BE2C (cell line): ENCODE measurements at regions not wholly inside any gene's neighbourhood (a gene's known extent, or its start where the extent isn't known, plus 50 kb on each side); places are given as distances from the start of the nearest gene placed in this dataset.

Experiments
- DNase-seq: peaks from one replicate; pipeline ENCODE4 v3.0.0-alpha.2; 2020
- H3K27me3 ChIP-seq: fragments of 250-450 bp; sonication (Bioruptor Pico); 2 replicates; pipeline ENCODE4 v1.5.1; 2020; ENCODE audit warnings: mild to moderate bottlenecking
- H3K36me3 ChIP-seq: fragments of 250-450 bp; sonication (Bioruptor Pico); 2 replicates; pipeline ENCODE4 v1.5.1; 2020; ENCODE audit warnings: mild to moderate bottlenecking
- H3K4me1 ChIP-seq: fragments of 250-450 bp; sonication (Bioruptor Pico); 2 replicates; pipeline ENCODE4 v1.5.1; 2020
- H3K4me3 ChIP-seq: 2 replicates; pipeline ENCODE4 v1.5.1; 2011; ENCODE audit warnings: low read depth, low read length
- H3K9me3 ChIP-seq: fragments of 250-450 bp; sonication (Bioruptor Pico); 2 replicates; pipeline ENCODE4 v1.5.1; 2020
- TF ChIP-seq, protein P1 (sequence below): IDR thresholded peaks from 2 replicates; pipeline ENCODE4 v1.5.1; 2012; ENCODE audit warnings: mild to moderate bottlenecking, low read depth, low read length

DNA sequence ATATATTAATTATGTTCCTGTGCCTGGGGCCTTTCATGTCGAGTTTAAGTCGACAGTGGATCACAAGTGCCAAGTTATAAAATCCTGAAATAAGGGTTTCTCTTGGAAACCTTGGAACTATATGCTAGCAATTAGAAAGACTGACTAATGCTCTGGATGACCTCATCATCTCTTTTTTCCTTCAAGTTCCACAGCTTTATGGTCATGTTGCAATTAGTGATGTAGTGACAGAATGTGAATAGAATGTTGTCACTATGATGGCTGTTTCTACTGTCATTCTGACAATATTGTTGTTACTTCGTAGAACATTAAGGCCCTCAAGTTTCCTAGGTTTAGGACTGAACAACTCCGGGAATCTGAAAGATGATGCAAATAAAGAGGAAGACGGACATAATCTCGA, 368.0 kb upstream of the SEMA6A start:
- Histone ChIP-seq H3K4me3 (no peak overlapping the region), H3K4me1 (no peaks in the 10 kb centered on the region; the same call in 1 of the 2 replicates), H3K36me3 (no peaks in the 10 kb centered on the region), H3K9me3 (no peaks in the 10 kb centered on the region; the same call in 1 of the 2 replicates), H3K27me3 (no peaks in the 10 kb centered on the region)
- no peak for DNase-seq
- TF ChIP-seq, protein P1, sequence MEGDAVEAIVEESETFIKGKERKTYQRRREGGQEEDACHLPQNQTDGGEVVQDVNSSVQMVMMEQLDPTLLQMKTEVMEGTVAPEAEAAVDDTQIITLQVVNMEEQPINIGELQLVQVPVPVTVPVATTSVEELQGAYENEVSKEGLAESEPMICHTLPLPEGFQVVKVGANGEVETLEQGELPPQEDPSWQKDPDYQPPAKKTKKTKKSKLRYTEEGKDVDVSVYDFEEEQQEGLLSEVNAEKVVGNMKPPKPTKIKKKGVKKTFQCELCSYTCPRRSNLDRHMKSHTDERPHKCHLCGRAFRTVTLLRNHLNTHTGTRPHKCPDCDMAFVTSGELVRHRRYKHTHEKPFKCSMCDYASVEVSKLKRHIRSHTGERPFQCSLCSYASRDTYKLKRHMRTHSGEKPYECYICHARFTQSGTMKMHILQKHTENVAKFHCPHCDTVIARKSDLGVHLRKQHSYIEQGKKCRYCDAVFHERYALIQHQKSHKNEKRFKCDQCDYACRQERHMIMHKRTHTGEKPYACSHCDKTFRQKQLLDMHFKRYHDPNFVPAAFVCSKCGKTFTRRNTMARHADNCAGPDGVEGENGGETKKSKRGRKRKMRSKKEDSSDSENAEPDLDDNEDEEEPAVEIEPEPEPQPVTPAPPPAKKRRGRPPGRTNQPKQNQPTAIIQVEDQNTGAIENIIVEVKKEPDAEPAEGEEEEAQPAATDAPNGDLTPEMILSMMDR, result no peak

DNA sequence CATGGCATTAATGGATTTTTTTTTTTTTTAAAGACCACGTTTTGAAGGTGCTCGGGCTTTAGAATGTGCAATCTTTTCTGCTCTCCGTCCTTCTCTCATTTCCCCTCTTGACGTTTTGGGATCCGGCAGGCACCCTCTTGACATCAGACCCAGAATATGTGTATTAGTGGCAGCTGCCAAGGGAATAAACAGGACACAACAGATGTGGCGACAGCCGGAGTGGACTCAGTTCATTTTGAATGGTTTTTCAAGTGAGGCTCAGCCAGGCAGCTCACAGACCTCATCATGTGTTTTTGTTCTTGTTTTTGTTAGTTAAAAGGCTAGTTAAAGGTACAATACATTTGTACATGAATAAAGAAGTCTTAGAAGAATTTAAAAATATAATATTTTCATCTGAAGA, 365.0 kb upstream of the SEMA6A start:
- DNase-seq, result no peak
- H3K4me3 ChIP-seq, result no peak overlapping the region

DNA sequence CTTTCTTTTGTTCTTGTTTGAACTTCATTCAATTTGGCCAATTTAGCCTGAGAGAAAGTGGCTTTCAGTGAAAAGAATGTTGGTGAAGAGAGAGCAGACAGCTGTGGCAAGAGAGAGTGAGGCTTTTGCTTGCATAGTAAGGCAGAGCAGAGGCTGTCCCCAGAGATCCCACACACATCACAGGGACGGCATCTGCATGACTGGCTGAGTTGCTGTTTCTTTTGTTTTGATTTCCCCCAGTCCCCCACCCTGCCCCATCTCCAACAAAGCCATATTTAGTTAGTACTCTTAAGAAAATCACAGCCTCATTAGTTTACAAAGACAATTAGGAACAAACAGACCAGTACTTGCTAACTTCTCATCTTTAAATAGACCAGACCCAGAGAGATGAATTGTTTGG, 363.9 kb upstream of the SEMA6A start:
- H3K9me3 ChIP-seq, result no peaks in the 10 kb centered on the region
- TF ChIP-seq, protein P1, result no peak
- peak; percentile 36 for DNase-seq
- no peaks in the 10 kb centered on the region for H3K36me3 ChIP-seq
- no peaks in the 10 kb centered on the region for H3K27me3 ChIP-seq
- no peaks in the 10 kb centered on the region for H3K4me1 ChIP-seq
- H3K4me3 ChIP-seq, result no peak overlapping the region

More for the DNA sequence above, 365.0 kb upstream of the SEMA6A start:
- Histone ChIP-seq H3K4me1 (no peaks in the 10 kb centered on the region; the same call in 1 of the 2 replicates), H3K27me3 (no peaks in the 10 kb centered on the region), H3K9me3 (no peaks in the 10 kb centered on the region), H3K36me3 (no peaks in the 10 kb centered on the region)
- TF ChIP-seq, protein P1, result no peak

DNA sequence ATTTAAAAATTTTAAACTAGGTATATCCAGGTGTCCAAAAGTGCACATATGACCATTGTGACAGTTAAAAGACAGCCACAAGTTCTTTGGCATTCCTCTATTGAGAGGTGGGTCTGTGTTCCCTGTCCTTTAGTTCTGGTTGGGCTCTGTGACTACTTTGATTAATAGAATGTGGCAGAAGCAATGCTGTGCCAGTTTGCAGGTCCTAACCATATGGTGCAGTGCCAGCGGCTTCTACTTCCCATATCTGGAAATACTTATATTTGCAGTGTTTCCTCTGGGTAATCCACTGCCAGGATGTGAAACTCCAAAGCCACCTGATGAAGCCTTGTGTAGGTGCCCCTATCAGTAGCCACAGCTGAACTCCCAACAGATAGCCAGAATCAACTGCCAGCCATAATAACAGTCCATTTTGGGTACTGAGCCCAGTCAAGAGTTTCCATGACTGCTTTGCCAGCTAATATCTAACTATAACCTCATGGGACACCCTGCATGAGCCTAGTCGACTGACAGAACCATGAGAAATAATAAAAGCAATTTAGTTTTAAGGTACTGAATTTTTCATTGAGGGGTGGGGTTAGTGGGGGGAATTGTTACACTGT, 361.0 kb upstream of the SEMA6A start:
- H3K27me3 ChIP-seq, result no peaks in the 10 kb centered on the region
- DNase-seq, result no peak
- H3K9me3 ChIP-seq, result no peaks in the 10 kb centered on the region
- TF ChIP-seq, protein P1, result no peak
- no peaks in the 10 kb centered on the region for H3K36me3 ChIP-seq
- no peaks in the 10 kb centered on the region for H3K4me1 ChIP-seq
- no peak overlapping the region for H3K4me3 ChIP-seq

DNA sequence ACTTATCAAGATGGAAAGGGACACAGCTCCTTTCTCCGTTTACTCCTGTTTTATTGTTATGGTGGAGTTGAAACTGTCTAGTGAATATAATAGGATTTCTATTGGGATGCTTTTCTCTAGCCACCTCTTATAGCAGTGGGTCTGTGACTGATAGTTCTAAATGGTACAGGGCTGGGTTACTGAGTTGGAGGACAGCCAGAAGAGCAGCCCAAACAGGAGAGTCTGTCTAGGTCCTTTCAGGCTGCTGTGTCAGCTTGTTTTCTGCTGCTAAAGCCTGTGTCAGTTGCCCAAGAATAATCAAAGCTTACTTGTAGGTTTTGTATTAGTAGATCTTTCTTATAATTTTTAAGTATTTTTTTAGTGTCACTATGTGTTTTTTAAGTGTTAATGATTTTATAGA, 356.0 kb upstream of the SEMA6A start:
- DNase-seq, result peak; percentile 31
- H3K4me3 ChIP-seq, result no peak overlapping the region
- TF ChIP-seq, protein P1, result no peak
- H3K36me3 ChIP-seq, result no peaks in the 10 kb centered on the region
- H3K27me3 ChIP-seq, result no peaks in the 10 kb centered on the region
- no peaks in the 10 kb centered on the region for H3K4me1 ChIP-seq
- H3K9me3 ChIP-seq, result no peaks in the 10 kb centered on the region

DNA sequence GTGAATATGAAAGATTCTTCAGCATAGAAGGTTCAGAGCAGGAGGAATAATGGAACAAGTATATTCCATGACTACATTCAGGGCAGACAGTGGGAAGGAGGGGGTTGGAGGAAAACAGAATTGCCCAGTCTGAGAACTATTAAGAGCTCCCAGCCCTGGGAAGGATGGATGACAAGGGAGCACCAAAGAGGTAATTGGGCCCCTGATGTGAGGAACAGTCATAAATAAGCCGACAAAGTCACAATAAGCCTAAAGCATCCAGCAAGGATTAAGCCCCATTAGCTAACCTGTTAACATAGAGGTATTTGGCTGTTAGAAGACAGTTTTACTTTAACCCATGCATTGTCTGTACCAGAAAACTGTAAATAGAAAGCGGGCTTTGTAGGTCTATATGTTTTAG, 348.7 kb upstream of the SEMA6A start:
- Histone ChIP-seq H3K27me3 (no peaks in the 10 kb centered on the region), H3K36me3 (no peaks in the 10 kb centered on the region), H3K4me1 (no peaks in the 10 kb centered on the region), H3K9me3 (no peaks in the 10 kb centered on the region), H3K4me3 (no peak overlapping the region)
- TF ChIP-seq, protein P1, result no peak
- no peak for DNase-seq
